ENCODE measurements at regions not wholly inside any gene's neighbourhood (a gene's known extent, or its start where the extent isn't known, plus 50 kb on each side); places are given as distances from the start of the nearest gene placed in this dataset.

DNA sequence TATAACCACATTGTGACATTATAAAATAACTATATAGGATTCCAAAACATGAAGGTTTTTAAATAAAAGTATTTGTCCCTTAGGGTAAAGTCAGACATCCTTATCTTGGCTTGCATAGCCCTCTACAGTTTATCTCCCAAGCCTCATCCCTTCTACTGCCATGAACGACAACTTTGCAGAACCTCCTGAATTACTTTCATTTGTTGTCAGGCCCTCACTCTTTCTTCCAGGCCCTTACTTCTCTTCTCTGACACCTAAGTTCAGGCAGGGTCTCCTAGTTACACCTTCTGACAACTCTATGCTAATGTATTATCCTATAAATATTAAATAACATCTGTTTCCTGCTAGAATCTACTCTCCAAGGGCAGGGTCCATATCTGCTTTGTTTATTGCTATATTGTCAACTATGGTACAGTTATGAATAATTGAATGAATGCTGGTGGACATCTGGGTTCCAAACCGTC is 115.7 kb upstream of the MDM1 start:
- TF ChIP-seq, protein P1, sequence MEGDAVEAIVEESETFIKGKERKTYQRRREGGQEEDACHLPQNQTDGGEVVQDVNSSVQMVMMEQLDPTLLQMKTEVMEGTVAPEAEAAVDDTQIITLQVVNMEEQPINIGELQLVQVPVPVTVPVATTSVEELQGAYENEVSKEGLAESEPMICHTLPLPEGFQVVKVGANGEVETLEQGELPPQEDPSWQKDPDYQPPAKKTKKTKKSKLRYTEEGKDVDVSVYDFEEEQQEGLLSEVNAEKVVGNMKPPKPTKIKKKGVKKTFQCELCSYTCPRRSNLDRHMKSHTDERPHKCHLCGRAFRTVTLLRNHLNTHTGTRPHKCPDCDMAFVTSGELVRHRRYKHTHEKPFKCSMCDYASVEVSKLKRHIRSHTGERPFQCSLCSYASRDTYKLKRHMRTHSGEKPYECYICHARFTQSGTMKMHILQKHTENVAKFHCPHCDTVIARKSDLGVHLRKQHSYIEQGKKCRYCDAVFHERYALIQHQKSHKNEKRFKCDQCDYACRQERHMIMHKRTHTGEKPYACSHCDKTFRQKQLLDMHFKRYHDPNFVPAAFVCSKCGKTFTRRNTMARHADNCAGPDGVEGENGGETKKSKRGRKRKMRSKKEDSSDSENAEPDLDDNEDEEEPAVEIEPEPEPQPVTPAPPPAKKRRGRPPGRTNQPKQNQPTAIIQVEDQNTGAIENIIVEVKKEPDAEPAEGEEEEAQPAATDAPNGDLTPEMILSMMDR (IDR thresholded peaks at IDR 0.05; ENCODE audit: insufficient read depth, low read length, poor library complexity, severe bottlenecking) = no peak
- TF ChIP-seq EZH2phosphoT487 (conservative IDR thresholded peaks at IDR 0.05; ENCODE audit: low read length) = no peak
